Aorta (tissue), 5 donors: ENCODE measurements at regions not wholly inside any gene's neighbourhood (a gene's known extent, or its start where the extent isn't known, plus 50 kb on each side); places are given as distances from the start of the nearest gene placed in this dataset.

Source experiments
- ATAC-seq: fragments of 200-7000 bp; cut with Tn5 transposase; one replicate; pipeline ENCODE4 v1.9.1; 2022; ENCODE audit warnings: moderate library complexity; ENCODE audit not compliant: low FRiP score
- DNase-seq, 2 donors: peaks; one replicate each; pipeline ENCODE4 v3.0.0-alpha.2; 2020
- H3K27ac ChIP-seq, 2 donors: one replicate each; pipeline ENCODE4 v1.5.1; 2013; ENCODE audit warnings: low read length in 2 of 2, mild to moderate bottlenecking in 2 of 2, moderate library complexity in 2 of 2, control low read depth in 1 of 2, inconsistent platforms in 1 of 2, low read depth in 1 of 2
- H3K27me3 ChIP-seq, 2 donors: one replicate each; pipeline ENCODE4 v1.6.1; 2013; ENCODE audit warnings: control low read depth in 1 of 2, low read length in 1 of 2, mild to moderate bottlenecking in 1 of 2, moderate library complexity in 1 of 2; ENCODE audit not compliant: insufficient read depth in 2 of 2, control insufficient read depth in 1 of 2
- H3K36me3 ChIP-seq, 2 donors: one replicate each; pipeline ENCODE4 v1.6.1; 2013; ENCODE audit warnings: control low read depth in 1 of 2, low read length in 1 of 2, mild to moderate bottlenecking in 1 of 2; ENCODE audit not compliant: insufficient read depth in 2 of 2, control insufficient read depth in 1 of 2
- H3K4me1 ChIP-seq, 2 donors: one replicate each; pipeline ENCODE4 v1.6.1; 2013; ENCODE audit warnings: low read length in 2 of 2, control low read depth in 1 of 2, mild to moderate bottlenecking in 1 of 2, moderate library complexity in 1 of 2; ENCODE audit not compliant: insufficient read depth in 2 of 2, control insufficient read depth in 1 of 2
- H3K4me3 ChIP-seq, 2 donors: one replicate each; pipeline ENCODE4 v1.5.1; 2013; ENCODE audit warnings: low read length in 2 of 2, control low read depth in 1 of 2, mild to moderate bottlenecking in 1 of 2
- H3K9me3 ChIP-seq: one replicate; pipeline ENCODE4 v1.6.1; 2013; ENCODE audit warnings: mild to moderate bottlenecking, low read length; ENCODE audit not compliant: control insufficient read depth
- WGBS, 2 donors: extraction: QIAGEN DNeasy Blood & Tissue Kit; methylation state at CpG; one replicate each; pipeline ENCODE4 v1.1.7; 2013; 5-methylcytosine and 5-hydroxymethylcytosine counted together
- intact Hi-C, 2 donors: fragments of 100-400 bp; cut with DNase I; formaldehyde crosslinking; loops; one replicate each; pipeline versions ENCODE4 v1.14.2 to v1.15.0; 2022
- donor health status: healthy with polysubstance abuse.
- donor health status: Bipolar disorder and iron deficiency.
- donor health status: DM: no; HTN: no; CAD: no.
- donor health status: DM: no; HTN: no; CAD: no.
- donor health status: DM: yes; HTN: yes; CAD: no.

DNA sequence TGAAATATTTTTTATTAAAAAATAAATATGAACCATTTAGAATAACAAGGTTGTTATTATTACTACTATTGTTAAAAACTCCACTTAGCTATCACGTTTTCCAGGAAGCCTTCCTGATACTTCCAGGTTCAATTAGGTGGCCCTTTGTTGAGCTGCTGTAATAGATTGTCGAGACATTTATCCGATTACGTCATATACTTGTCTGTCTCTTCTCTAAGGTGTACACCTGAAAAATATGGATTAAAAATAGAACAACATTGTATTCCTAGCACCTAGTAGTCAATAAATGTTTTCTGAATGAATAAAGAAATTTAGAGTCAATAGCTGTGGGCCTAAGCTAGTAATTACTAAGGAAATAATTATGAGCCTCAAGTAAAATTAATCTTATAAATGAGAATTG lies 359.6 kb downstream of the RNF144B start:
- WGBS, 2 donors, result 93 to 96% methylated on average over 4 of the region's 4 CpGs
- intact Hi-C loops, result loop anchor here (5.0 to 10.0 kb wide), 3 partner anchors 1108 to 1311 kb away; no protein-coding TSS in a partner anchor
- H3K36me3 ChIP-seq, result no peaks in the 10 kb centered on the region

DNA sequence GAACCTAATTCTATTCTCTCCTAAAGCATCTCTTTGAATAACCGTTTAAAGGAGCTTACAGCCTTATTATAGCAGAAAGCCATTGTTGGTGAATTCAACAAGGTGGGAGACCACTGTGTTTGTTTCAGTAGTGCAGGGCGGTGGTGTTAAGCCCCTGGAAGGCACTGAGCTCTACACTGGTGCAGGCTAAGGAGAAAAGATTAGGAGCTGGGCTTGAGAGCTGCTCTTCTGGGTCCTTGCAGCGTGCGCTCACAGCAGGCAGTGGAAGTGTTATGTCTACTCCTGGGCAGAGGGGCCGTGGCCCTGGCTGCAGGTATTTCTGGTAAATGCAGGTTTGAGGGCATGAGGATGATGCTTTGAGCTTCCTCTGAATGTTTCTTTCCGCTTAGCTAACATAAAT lies 361.2 kb downstream of the RNF144B start:
- Histone ChIP-seq H3K36me3 (no peaks in the 10 kb centered on the region), H3K9me3 (no peaks in the 10 kb centered on the region), H3K4me1 (no peaks in the 10 kb centered on the region), H3K27ac (no peak overlapping the region), H3K27me3 (no peaks in the 10 kb centered on the region), H3K4me3 (no peak overlapping the region)
- DNase-seq (no peak), ATAC-seq (no peak)
- WGBS, 2 donors, result 77 to 89% methylated on average over 6 of the region's 6 CpGs
- intact Hi-C loops, result loop anchor here (5.0 to 10.0 kb wide), 3 partner anchors 1106 to 1309 kb away; no protein-coding TSS in a partner anchor

More for the DNA sequence above, 359.6 kb downstream of the RNF144B start:
- H3K27me3 ChIP-seq, result no peaks in the 10 kb centered on the region
- H3K27ac ChIP-seq, result no peak overlapping the region
- no peak overlapping the region for H3K4me3 ChIP-seq
- H3K4me1 ChIP-seq, result no peaks in the 10 kb centered on the region
- ATAC-seq (no peak), DNase-seq (no peak)
- no peaks in the 10 kb centered on the region for H3K9me3 ChIP-seq

DNA sequence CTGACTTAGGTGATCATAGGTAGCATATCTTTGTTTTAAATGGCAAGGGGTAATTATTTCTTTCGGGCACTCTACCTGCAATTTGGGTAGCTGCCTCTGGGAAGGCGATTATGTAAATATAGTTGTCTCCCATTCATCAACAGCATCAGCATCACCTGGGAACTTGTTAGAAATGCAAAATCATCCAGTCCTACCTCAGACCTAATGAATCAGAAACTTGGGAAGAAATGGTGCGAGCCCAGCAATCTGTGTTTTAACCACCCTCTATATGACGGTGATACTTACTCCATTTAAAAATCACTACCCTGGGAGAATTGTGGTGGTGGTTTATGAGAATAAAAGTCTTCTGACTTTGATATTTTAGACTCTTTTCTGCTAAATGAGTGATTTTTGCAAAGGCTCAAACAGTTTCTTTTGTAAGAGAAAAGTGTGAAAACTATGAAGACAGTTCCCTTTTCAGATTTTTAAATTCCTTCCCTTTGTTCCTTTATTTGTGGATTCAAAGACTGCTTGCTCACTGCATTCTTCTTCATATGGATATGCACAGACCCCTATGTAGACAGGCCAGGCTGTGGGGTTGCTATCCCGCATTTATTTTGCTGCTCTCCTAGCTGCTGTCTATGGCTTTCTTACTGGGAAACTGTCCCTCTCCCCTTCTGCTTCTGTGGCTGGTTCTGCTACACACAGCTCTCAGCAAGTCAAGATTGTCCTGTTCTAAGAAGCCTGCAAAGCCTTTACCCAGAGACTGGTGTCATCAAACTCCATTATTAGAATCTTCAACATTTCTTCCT lies 365.3 kb downstream of the RNF144B start:
- ATAC-seq (no peak), DNase-seq (no peak)
- Histone ChIP-seq H3K4me3 (no peak overlapping the region), H3K27me3 (no peaks in the 10 kb centered on the region), H3K4me1 (no peaks in the 10 kb centered on the region), H3K27ac (no peak overlapping the region), H3K9me3 (no peaks in the 10 kb centered on the region), H3K36me3 (no peaks in the 10 kb centered on the region)
- intact Hi-C loops, result no loop called here
- 84 to 85% methylated on average over 5 of the region's 5 CpGs for WGBS, 2 donors

DNA sequence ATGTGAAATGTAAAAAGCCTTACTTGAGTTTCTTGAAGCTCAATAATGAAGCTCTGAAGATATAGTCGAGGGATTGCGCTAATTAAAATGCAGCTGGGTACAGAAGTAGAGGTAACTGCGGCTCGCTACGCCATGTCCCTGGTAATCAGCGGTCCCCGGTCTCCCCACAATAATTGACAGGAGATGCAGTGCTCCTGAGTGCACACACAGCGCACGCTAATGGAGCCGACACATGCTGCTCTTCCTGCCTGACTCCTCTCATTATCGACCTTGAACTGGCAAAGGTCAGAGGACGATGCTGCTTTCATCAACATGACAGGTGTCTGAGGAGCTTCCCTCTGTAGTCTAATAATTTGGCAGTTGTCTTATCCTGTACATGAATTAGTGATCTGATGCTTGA lies 365.9 kb downstream of the RNF144B start:
- H3K36me3 ChIP-seq, result no peaks in the 10 kb centered on the region
- no peak for DNase-seq
- intact Hi-C loops, result no loop called here
- H3K27me3 ChIP-seq, result no peaks in the 10 kb centered on the region
- no peak overlapping the region for H3K27ac ChIP-seq
- H3K4me3 ChIP-seq, result no peak overlapping the region
- no peaks in the 10 kb centered on the region for H3K4me1 ChIP-seq
- H3K9me3 ChIP-seq, result no peaks in the 10 kb centered on the region
- WGBS, 2 donors, result 96% methylated on average over 12 of the region's 12 CpGs
- ATAC-seq, result no peak

DNA sequence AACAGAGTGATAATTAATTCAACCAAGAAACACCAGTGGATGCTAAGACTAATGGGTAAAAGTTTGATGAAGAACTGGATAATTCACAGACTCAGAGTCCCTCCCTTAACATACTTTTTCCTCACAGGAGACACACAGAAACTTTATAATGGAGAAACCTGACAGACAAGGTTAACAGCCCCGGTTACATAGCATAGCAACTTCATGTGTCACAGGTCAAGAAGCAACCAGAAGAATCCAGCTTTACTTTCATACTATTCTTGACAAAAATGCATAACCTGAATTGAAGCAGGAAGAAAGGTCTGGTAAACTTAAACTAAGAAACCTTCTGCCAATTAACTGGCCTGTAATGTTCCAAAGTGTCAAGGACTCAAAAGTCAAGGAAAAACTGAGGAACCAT lies 375.9 kb downstream of the RNF144B start:
- DNase-seq (no peak), ATAC-seq (no peak)
- peaks cover 2% of the 10 kb centered on the region for H3K9me3 ChIP-seq
- H3K27ac ChIP-seq, result no peak overlapping the region
- no peaks in the 10 kb centered on the region for H3K4me1 ChIP-seq
- WGBS, 2 donors, result 88% methylated on average over 1 of the region's 1 CpG
- H3K27me3 ChIP-seq, result no peaks in the 10 kb centered on the region
- no peaks in the 10 kb centered on the region for H3K36me3 ChIP-seq
- H3K4me3 ChIP-seq, result no peak overlapping the region
- intact Hi-C loops, result no loop called here

DNA sequence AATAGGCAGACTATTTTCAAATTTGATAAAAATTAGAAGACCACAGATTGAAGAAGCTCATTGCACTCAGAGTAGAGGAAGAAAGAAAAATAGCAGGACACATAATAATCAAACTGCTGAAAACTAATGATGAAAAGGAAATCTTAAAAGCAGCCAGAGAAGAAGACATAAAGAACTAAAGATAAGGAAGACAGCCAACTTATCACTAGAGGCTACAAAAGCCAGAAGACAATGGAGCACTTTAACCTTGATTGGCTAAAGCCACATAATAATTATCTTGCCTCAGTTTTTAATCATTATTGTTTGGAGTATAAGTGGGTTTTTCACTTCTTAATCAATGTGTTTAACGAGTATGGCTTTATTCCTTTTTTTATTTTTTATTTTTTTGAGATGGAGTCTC lies 397.6 kb downstream of the RNF144B start:
- no peak overlapping the region for H3K4me3 ChIP-seq
- H3K27ac ChIP-seq, result no peak overlapping the region
- no peaks in the 10 kb centered on the region for H3K27me3 ChIP-seq
- ATAC-seq (no peak), DNase-seq (no peak)
- no peaks in the 10 kb centered on the region for H3K36me3 ChIP-seq
- H3K9me3 ChIP-seq, result peaks cover 2% of the 10 kb centered on the region
- intact Hi-C loops, result no loop called here
- no peaks in the 10 kb centered on the region for H3K4me1 ChIP-seq
- WGBS, 2 donors, result 86 to 97% methylated on average over 1 of the region's 1 CpG

DNA sequence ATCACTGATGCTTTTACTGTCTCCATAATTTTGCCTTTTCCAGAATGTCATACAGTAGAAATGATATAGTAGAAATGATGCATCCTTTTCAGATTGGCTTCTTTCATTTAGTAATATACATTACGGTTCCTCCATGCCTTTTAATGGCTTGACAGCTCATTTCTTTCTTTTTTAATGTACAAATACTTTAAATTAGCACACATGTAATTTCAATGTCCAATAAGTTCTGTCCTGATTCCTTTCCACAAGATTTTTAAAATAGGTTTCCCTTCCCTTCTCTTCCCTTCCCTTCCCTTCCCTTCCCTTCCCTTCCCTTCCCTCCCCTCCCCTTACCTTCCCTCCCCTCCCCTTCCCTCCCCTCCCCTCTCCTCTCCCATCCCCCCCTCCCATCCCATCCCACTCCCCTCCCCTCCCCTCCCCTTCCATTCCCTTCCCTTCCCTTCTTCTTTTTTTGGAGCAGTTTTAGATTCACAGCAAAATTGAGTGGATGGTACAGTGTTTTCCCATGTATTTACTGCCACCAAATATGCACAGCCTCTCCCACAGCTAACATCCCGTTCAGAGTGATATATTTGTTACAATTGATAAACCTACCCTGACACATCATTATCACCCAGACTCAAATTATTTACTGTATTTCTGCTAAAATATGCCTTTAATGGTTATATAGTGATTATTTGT lies 398.8 kb downstream of the RNF144B start:
- WGBS, 2 donors, result 47 to 73% methylated on average over 2 of the region's 2 CpGs
- Histone ChIP-seq H3K9me3 (no peaks in the 10 kb centered on the region), H3K36me3 (no peaks in the 10 kb centered on the region), H3K4me1 (no peaks in the 10 kb centered on the region), H3K4me3 (no peak overlapping the region), H3K27me3 (no peaks in the 10 kb centered on the region), H3K27ac (no peak overlapping the region)
- no peak for ATAC-seq
- intact Hi-C loops, result no loop called here
- DNase-seq, result no peak

DNA sequence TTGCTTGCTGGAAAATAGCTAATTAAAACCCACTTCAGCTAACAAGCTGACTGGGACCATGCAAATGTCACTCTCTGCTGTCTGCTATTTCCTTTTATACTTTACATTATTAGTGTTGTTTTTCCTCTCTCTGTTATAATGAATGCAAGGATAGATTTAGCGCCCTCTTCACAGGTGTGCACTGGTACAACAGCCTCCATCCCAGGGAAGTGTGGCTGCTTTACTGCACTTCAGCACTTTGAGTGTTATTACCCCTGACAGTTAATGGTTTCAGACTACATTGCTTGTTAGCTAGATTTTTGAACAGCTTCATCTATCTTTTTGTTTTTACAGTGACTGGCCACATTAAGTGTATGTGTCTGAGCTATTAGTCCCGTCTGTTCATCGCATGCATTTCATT lies 405.7 kb downstream of the RNF144B start:
- Histone ChIP-seq H3K4me3 (no peak overlapping the region), H3K4me1 (no peaks in the 10 kb centered on the region), H3K27ac (no peak overlapping the region), H3K27me3 (no peaks in the 10 kb centered on the region), H3K36me3 (no peaks in the 10 kb centered on the region), H3K9me3 (no peaks in the 10 kb centered on the region)
- intact Hi-C loops, result no loop called here
- DNase-seq (no peak), ATAC-seq (no peak)
- 53 to 66% methylated on average over 3 of the region's 3 CpGs for WGBS, 2 donors

DNA sequence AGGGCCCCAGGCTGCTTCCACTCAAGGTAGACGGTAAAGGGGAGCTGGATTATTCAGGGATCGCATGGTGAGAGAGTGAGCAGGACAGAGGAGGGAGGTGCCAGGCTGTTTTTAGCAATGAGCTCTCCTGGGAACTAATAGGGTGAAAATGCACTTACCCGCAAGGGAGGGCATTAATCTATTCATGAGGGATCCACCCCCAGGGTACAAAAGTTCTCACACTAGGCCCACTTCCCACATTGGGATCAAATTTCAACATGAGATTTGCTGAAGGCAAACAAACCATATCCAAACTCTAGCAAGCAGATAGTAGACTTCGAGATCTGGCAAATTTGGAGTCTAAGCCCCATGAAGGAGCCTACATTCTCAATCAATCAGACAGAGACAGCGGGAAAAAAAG lies 408.6 kb downstream of the RNF144B start:
- no peak overlapping the region for H3K4me3 ChIP-seq
- intact Hi-C loops, result no loop called here
- H3K9me3 ChIP-seq, result no peaks in the 10 kb centered on the region
- H3K27ac ChIP-seq, result no peak overlapping the region
- H3K36me3 ChIP-seq, result no peaks in the 10 kb centered on the region
- no peaks in the 10 kb centered on the region for H3K4me1 ChIP-seq
- no peak for ATAC-seq
- DNase-seq, result no peak
- 79 to 85% methylated on average over 5 of the region's 5 CpGs for WGBS, 2 donors
- H3K27me3 ChIP-seq, result no peaks in the 10 kb centered on the region
